ENCODE measurements at regions not wholly inside any gene's neighbourhood (a gene's known extent, or its start where the extent isn't known, plus 50 kb on each side); places are given as distances from the start of the nearest gene placed in this dataset.

- Histone ChIP-seq H3K36me3 (ENCODE audit: insufficient read depth, low read length) (no peaks in the 10 kb centered on the region), H2AFZ (ENCODE audit: low read length) (peak overlapping the region; percentile 18), H3K27me3 (ENCODE audit: insufficient read depth, low read length) (no peaks in the 10 kb centered on the region), H3K4me3 (ENCODE audit: insufficient read depth, low read length) (no peak overlapping the region), H3K4me1 (ENCODE audit: insufficient read depth, low read length) (peaks cover 25% of the 10 kb centered on the region), H4K20me1 (ENCODE audit: insufficient read depth, low read length) (no peaks in the 10 kb centered on the region), H3K79me2 (ENCODE audit: insufficient read depth, low read length) (no peaks in the 10 kb centered on the region), H3K4me2 (ENCODE audit: insufficient read depth, low read length) (no peak overlapping the region), H3K9me3 (ENCODE audit: low read depth, low read length) (no peaks in the 10 kb centered on the region), H3K27ac (ENCODE audit: low read depth, low read length) (peak overlapping the region; percentile 42)
- TF ChIP-seq, protein P1, sequence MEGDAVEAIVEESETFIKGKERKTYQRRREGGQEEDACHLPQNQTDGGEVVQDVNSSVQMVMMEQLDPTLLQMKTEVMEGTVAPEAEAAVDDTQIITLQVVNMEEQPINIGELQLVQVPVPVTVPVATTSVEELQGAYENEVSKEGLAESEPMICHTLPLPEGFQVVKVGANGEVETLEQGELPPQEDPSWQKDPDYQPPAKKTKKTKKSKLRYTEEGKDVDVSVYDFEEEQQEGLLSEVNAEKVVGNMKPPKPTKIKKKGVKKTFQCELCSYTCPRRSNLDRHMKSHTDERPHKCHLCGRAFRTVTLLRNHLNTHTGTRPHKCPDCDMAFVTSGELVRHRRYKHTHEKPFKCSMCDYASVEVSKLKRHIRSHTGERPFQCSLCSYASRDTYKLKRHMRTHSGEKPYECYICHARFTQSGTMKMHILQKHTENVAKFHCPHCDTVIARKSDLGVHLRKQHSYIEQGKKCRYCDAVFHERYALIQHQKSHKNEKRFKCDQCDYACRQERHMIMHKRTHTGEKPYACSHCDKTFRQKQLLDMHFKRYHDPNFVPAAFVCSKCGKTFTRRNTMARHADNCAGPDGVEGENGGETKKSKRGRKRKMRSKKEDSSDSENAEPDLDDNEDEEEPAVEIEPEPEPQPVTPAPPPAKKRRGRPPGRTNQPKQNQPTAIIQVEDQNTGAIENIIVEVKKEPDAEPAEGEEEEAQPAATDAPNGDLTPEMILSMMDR (IDR thresholded peaks at IDR 0.05; ENCODE audit: extremely low read depth, low read depth, low read length): no peak
- no peak for DNase-seq (ENCODE audit: insufficient read length, low spot score, missing footprints)
These were observed 455.6 kb upstream of the ANKRD30A start for GRCh38 chr10:36669615-36670352.

GRCh38 chr10:36666451-36666850, 458.9 kb upstream of the ANKRD30A start:
- Histone ChIP-seq H3K9me3 (ENCODE audit: low read depth, low read length) (no peaks in the 10 kb centered on the region), H2AFZ (ENCODE audit: low read length) (no peak overlapping the region), H3K36me3 (ENCODE audit: insufficient read depth, low read length) (no peaks in the 10 kb centered on the region), H3K4me2 (ENCODE audit: insufficient read depth, low read length) (no peak overlapping the region), H3K79me2 (ENCODE audit: insufficient read depth, low read length) (no peaks in the 10 kb centered on the region), H3K4me1 (ENCODE audit: insufficient read depth, low read length) (peaks cover 18% of the 10 kb centered on the region), H3K27ac (ENCODE audit: low read depth, low read length) (no peak overlapping the region), H4K20me1 (ENCODE audit: insufficient read depth, low read length) (no peaks in the 10 kb centered on the region), H3K4me3 (ENCODE audit: insufficient read depth, low read length) (no peak overlapping the region), H3K27me3 (ENCODE audit: insufficient read depth, low read length) (no peaks in the 10 kb centered on the region)
- TF ChIP-seq, protein P1 (IDR thresholded peaks at IDR 0.05; ENCODE audit: extremely low read depth, low read depth, low read length): no peak
- DNase-seq (ENCODE audit: insufficient read length, low spot score, missing footprints): no peak

- Histone ChIP-seq H4K20me1 (ENCODE audit: insufficient read depth, low read length) (no peaks in the 10 kb centered on the region), H3K9me3 (ENCODE audit: low read depth, low read length) (no peaks in the 10 kb centered on the region), H3K4me1 (ENCODE audit: insufficient read depth, low read length) (no peaks in the 10 kb centered on the region), H3K4me2 (ENCODE audit: insufficient read depth, low read length) (no peak overlapping the region), H3K79me2 (ENCODE audit: insufficient read depth, low read length) (no peaks in the 10 kb centered on the region), H3K4me3 (ENCODE audit: insufficient read depth, low read length) (no peak overlapping the region), H3K36me3 (ENCODE audit: insufficient read depth, low read length) (no peaks in the 10 kb centered on the region), H3K27ac (ENCODE audit: low read depth, low read length) (no peak overlapping the region), H3K27me3 (ENCODE audit: insufficient read depth, low read length) (no peaks in the 10 kb centered on the region), H2AFZ (ENCODE audit: low read length) (peak overlapping the region; percentile 40)
- no peak for DNase-seq (ENCODE audit: insufficient read length, low spot score, missing footprints)
- TF ChIP-seq, protein P1 (IDR thresholded peaks at IDR 0.05; ENCODE audit: extremely low read depth, low read depth, low read length): no peak
These were observed 462.8 kb upstream of the ANKRD30A start for GRCh38 chr10:36662571-36662970.

- H3K4me3 ChIP-seq (ENCODE audit: insufficient read depth, low read length): no peak overlapping the region
- TF ChIP-seq, protein P1 (IDR thresholded peaks at IDR 0.05; ENCODE audit: extremely low read depth, low read depth, low read length): no peak
- no peaks in the 10 kb centered on the region for H4K20me1 ChIP-seq (ENCODE audit: insufficient read depth, low read length)
- no peak overlapping the region for H2AFZ ChIP-seq (ENCODE audit: low read length)
- no peak overlapping the region for H3K4me2 ChIP-seq (ENCODE audit: insufficient read depth, low read length)
- H3K27me3 ChIP-seq (ENCODE audit: insufficient read depth, low read length): no peaks in the 10 kb centered on the region
- H3K4me1 ChIP-seq (ENCODE audit: insufficient read depth, low read length): no peaks in the 10 kb centered on the region
- no peaks in the 10 kb centered on the region for H3K79me2 ChIP-seq (ENCODE audit: insufficient read depth, low read length)
- no peak for DNase-seq (ENCODE audit: insufficient read length, low spot score, missing footprints)
- peaks cover 2% of the 10 kb centered on the region for H3K9me3 ChIP-seq (ENCODE audit: low read depth, low read length)
- H3K27ac ChIP-seq (ENCODE audit: low read depth, low read length): no peak overlapping the region
- H3K36me3 ChIP-seq (ENCODE audit: insufficient read depth, low read length): no peaks in the 10 kb centered on the region
These were observed 475.1 kb upstream of the ANKRD30A start for GRCh38 chr10:36650274-36650673.

Measured in osteoblast (primary cell).